ENCODE measurements at regions not wholly inside any gene's neighbourhood (a gene's known extent, or its start where the extent isn't known, plus 50 kb on each side); places are given as distances from the start of the nearest gene placed in this dataset.

DNA sequence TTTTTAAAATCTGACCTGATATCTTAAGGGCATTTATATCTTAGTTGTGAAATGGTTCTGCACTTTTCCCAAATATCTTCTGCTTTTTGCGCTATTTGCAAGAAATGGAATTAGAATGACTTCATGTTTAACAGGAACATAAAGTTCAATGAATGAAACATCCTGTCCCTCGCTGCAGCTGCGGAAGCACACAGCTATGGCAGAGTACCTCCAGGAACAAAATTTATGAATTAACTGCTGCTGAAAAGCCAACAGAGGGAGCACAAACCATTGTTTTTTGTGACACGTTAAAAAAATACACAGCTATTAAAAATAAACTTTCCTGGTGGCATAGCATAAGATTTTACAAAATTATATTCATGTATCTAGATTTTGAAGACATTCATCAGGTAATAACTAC, 404.4 kb upstream of the MDFIC2 start:
- DNase-seq = peak; percentile 55
- H3K79me2 ChIP-seq (ENCODE audit: low read length) = no peaks in the 10 kb centered on the region
- H2AFZ ChIP-seq (ENCODE audit: low read length) = no peak overlapping the region
- H3K27ac ChIP-seq (ENCODE audit: low read length) = no peak overlapping the region
- TF ChIP-seq, protein P1, sequence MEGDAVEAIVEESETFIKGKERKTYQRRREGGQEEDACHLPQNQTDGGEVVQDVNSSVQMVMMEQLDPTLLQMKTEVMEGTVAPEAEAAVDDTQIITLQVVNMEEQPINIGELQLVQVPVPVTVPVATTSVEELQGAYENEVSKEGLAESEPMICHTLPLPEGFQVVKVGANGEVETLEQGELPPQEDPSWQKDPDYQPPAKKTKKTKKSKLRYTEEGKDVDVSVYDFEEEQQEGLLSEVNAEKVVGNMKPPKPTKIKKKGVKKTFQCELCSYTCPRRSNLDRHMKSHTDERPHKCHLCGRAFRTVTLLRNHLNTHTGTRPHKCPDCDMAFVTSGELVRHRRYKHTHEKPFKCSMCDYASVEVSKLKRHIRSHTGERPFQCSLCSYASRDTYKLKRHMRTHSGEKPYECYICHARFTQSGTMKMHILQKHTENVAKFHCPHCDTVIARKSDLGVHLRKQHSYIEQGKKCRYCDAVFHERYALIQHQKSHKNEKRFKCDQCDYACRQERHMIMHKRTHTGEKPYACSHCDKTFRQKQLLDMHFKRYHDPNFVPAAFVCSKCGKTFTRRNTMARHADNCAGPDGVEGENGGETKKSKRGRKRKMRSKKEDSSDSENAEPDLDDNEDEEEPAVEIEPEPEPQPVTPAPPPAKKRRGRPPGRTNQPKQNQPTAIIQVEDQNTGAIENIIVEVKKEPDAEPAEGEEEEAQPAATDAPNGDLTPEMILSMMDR (conservative IDR thresholded peaks at IDR 0.05; ENCODE audit: low read depth, low read length) = peak; percentile 75
- no peak for TF ChIP-seq EZH2 (IDR thresholded peaks at IDR 0.05; ENCODE audit: low read length, unreplicated experiment)
- intact Hi-C loops (cut with micrococcal nuclease) = loop anchor here (1.0 to 5.0 kb wide), 4 partner anchors 88 to 868 kb away; no protein-coding TSS in a partner anchor
- no peaks in the 10 kb centered on the region for H3F3A ChIP-seq (ENCODE audit: low read length, unreplicated experiment)
- BruUV-seq (replicated peaks) = no TSS peak
- H3K4me3 ChIP-seq (ENCODE audit: low read length) = no peak overlapping the region
- H4K20me1 ChIP-seq (ENCODE audit: low read length) = no peaks in the 10 kb centered on the region
- H3K27me3 ChIP-seq (ENCODE audit: low read length) = no peaks in the 10 kb centered on the region
- no peaks in the 10 kb centered on the region for H3K9me2 ChIP-seq (replicated peaks; ENCODE audit: low read length)
- CTCF ChIA-PET = interaction anchor here (0.6 to 1.3 kb wide), 7 partner anchors 37 to 1013 kb away, joined by 3 to 8 read pairs (median 4); no protein-coding TSS in a partner anchor
- H3K4me2 ChIP-seq (ENCODE audit: low read length) = no peak overlapping the region
- H3K9ac ChIP-seq (ENCODE audit: low read length) = no peak overlapping the region
- POLR2A ChIA-PET (ENCODE audit: unreplicated experiment) = interaction anchor here (0.7 kb wide), 1 partner anchor 31 kb away, joined by 7 read pairs; no protein-coding TSS in a partner anchor
- ATAC-seq = peak; percentile 88
- H3K4me1 ChIP-seq (ENCODE audit: insufficient read depth, low read length) = no peaks in the 10 kb centered on the region
- H3K36me3 ChIP-seq (ENCODE audit: low read depth, low read length) = 0 out of 2 replicates have a peak, but pooled peaks cover 4% of the 10 kb centered on the region
- no peaks in the 10 kb centered on the region; the same call in 1 of the 2 replicates for H3K9me3 ChIP-seq (ENCODE audit: low read length)

GRCh38 chr3:70712449-70713082, 400.1 kb upstream of the MDFIC2 start:
- Histone ChIP-seq H3K9me2 (replicated peaks; ENCODE audit: low read length) (no peaks in the 10 kb centered on the region), H3K4me2 (ENCODE audit: low read length) (no peak overlapping the region), H3K27me3 (ENCODE audit: low read length) (no peaks in the 10 kb centered on the region), H3K4me1 (ENCODE audit: insufficient read depth, low read length) (no peaks in the 10 kb centered on the region), H3K9ac (ENCODE audit: low read length) (no peak overlapping the region), H3K36me3 (ENCODE audit: low read depth, low read length) (0 out of 2 replicates have a peak, but pooled peaks cover 4% of the 10 kb centered on the region), H4K20me1 (ENCODE audit: low read length) (no peaks in the 10 kb centered on the region), H3F3A (ENCODE audit: low read length, unreplicated experiment) (no peaks in the 10 kb centered on the region), H3K4me3 (ENCODE audit: low read length) (no peak overlapping the region), H3K79me2 (ENCODE audit: low read length) (no peaks in the 10 kb centered on the region), H2AFZ (ENCODE audit: low read length) (no peak overlapping the region), H3K9me3 (ENCODE audit: low read length) (no peaks in the 10 kb centered on the region; the same call in 1 of the 2 replicates), H3K27ac (ENCODE audit: low read length) (no peak overlapping the region)
- ATAC-seq (no peak), DNase-seq (no peak)
- TF ChIP-seq EZH2phosphoT487 (IDR thresholded peaks at IDR 0.05; ENCODE audit: borderline replicate concordance, low read length) = no peak
- TF ChIP-seq, protein P1 (conservative IDR thresholded peaks at IDR 0.05; ENCODE audit: low read depth, low read length) = no peak
- TF ChIP-seq EZH2 (IDR thresholded peaks at IDR 0.05; ENCODE audit: low read length, unreplicated experiment) = no peak
- no TSS peak for BruUV-seq (replicated peaks)
- ChIA-PET POLR2A (ENCODE audit: unreplicated experiment) (no interaction called here), CTCF (no interaction called here)
- intact Hi-C loops (cut with micrococcal nuclease) = no loop called here

All from PC-3 (cell line).